ENCODE measurements at regions not wholly inside any gene's neighbourhood (a gene's known extent, or its start where the extent isn't known, plus 50 kb on each side); places are given as distances from the start of the nearest gene placed in this dataset.
A peak's percentile ranks its signal among the peaks of the same experiment; 100 is the strongest.

GRCh38 chr3:45330510-45331295, 57.7 kb upstream of the LARS2 start:
- DNase-seq, result no peak

- no peak for DNase-seq
These were observed 55.9 kb upstream of the LARS2 start for GRCh38 chr3:45332493-45332892.

- no peak for DNase-seq
These were observed 55.4 kb upstream of the LARS2 start for GRCh38 chr3:45332901-45333407.

GRCh38 chr3:45333549-45333948, 54.8 kb upstream of the LARS2 start:
- DNase-seq, result no peak

- DNase-seq, result peak; percentile 82
These were observed 50.4 kb upstream of the LARS2 start for GRCh38 chr3:45337839-45338470.
